Stimulated activated CD4-positive, alpha-beta T cell treated with anti-CD3 and anti-CD28 coated beads, TNF-alpha, amount 100 ng/mL, for 1 hour (primary cell): ENCODE measurements at regions not wholly inside any gene's neighbourhood (a gene's known extent, or its start where the extent isn't known, plus 50 kb on each side); places are given as distances from the start of the nearest gene placed in this dataset.

Experiments used
- DNase-seq, 3 donors: peaks; one replicate each; pipeline ENCODE4 v3.0.0-alpha.2; 2020; ENCODE audit warnings: low read depth in 3 of 3, low spot score in 1 of 3

DNA sequence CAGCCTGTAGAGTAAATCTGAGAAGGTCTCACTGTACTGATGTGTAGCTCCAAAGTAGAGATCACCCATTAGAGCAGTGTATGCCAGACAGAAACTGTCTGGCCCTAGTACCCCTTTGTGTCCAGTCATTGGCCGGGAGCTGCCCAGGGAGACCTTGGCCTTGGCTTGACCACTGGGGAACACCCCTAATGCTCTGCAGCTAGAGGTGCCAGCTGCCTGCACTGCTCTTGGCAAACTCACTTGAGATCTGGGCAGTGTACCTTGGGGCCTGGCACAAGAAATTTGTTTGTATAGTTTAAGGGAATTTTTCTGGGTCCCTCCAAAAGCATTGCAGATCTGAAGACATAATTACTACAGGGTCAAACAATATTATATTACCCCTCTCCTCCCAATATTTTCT is 78.7 kb upstream of the MPHOSPH6 start:
- no peak for DNase-seq

DNA sequence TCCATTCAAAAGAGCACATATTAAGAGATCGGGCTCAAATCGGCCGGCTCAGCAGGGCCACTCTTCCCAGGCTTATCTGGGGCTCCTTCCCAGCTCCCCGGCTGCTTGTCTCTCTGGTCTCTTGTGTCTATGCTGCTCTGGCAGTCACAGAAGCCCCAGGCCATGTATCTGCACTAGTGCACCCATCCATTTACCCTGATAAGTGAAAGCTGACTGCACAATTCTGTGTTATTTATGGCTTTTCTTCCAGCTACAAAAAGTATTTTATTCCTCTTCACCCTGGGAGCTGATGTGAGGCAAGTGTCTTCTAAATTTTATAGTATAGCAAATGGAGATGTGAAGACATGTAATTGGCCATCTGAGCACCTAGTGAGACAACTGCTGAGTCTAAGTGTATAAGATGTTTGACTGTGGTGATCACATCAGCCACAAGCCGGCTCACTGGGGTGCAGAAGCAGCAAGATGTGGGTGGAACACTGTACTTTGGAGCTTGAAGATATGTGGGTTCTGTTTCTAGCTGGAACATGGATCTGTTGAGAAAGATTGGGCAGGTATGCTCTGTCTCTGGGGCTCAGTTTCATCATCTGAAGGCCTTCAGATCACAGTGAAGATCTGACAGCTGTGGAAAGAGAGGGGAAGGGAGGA is 78.1 kb upstream of the MPHOSPH6 start:
- no peak for DNase-seq

DNA sequence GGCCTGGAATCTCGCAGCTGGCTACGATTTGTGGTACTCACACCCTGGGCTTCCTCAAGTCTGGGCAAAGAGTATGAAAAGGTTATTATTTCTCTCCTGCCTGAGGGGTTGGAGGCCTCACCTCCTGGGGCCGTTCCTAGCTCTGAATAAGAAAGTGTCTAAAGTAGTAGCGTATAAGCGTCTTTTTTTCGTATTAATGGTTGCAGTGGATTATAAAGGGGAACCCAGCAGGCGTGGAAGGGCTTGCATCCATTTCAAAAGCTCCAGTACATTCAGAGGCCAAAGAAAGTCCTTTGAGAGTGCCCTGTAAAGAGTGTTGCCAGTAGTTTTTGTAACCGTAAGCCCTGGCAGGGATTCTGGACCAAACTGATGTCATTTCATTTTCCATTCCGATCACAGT is 72.2 kb upstream of the MPHOSPH6 start:
- no peak for DNase-seq

DNA sequence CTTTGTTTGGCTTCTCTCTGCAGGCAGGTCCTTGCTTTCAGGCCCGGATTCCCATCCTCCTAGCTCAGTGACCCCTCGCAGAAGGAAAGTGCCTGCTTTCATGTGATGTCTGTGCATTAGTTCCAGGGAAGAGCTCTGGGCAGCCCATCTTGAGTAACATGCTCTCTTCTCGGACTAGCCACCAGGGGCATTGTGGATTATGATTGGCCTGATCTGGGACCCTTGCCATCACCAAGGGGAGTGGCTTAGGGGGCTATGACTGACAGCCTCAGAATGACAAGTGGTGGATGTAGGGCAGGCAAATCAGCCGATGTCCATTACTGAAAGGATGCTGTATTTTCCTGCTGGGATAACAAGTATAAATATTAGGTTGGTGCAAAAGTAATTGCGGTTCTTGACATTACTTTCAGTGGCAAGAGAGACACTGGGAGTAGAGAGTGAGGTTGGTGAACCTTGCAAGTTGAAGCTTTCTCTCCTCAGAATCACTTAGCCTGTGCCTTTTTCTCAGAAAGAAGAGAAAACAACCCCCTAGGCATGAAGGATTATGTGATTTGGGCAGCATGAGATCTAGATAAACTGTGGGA is 71.5 kb upstream of the MPHOSPH6 start:
- no peak for DNase-seq

DNA sequence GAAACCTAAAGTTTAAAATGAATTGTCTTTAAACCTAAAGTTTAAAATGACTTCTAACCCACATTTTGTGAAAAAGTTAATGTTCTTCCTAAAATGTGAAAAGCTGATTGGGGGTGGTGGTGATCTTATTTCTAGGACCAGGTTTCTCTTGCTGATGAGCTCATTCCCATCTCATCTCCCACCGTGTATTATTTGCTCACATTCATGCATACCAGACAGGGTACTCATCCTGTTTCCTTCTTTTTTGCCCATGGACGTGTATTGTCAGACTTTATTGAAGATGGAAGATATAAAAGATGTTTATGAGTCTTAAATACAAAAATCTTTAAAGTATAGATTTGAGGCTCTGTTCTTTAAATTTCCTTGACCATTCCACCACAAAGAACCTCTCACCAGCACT is 70.1 kb upstream of the MPHOSPH6 start:
- no peak for DNase-seq

DNA sequence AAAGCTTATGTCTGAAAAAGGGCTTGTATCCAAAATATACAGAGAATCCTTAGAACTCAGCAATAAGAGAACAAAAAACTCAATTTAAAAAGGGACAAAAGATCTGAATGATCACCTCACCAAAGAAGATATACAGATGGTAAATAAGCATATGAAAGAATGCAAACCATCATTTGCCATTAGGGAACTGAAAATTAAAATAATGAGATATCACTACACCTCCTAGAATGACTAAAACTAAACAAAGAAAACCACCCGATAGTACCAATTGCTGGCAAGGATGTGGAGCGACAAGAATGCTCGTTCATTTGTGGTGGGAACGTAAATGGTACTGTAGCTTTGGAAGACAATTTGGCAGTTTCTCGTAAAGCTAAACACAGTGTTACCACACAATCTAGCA is 66.9 kb upstream of the MPHOSPH6 start:
- DNase-seq = no peak

DNA sequence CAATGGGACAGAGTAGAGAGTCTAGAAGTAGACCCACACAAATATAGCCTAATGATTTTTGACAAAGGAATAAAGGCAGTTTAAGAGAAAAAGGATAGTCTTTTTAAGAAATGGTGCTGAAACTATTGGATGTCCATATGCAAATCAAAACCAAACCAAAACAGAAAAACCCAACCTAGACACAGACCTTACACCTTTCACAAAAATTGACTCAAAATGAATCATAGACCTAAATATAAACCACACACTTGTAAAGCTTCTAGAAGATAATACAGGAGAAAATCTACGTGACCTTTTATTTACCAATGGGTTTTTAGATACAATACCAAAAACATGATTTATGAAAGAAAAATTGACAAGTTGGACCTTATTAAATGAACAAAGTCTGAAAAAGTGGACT is 66.4 kb upstream of the MPHOSPH6 start:
- no peak for DNase-seq

DNA sequence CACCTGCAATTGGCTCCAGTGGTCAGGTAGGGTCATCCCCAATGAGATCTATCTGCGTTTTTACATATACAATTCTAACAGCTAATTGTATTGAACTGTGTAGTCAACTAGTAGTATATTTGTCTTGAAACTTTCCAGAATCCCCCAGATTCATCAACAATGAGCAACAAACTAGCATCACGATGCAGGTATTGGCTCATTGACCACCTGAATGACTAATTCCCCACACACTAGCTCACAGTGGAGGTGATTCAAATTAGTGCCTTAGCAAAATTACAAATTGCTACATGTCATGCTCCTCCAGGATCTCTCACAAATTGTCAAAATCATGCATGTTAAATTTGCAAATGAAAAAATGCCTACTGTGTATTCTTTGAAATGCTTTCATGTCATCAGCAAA is 62.8 kb upstream of the MPHOSPH6 start:
- no peak for DNase-seq

DNA sequence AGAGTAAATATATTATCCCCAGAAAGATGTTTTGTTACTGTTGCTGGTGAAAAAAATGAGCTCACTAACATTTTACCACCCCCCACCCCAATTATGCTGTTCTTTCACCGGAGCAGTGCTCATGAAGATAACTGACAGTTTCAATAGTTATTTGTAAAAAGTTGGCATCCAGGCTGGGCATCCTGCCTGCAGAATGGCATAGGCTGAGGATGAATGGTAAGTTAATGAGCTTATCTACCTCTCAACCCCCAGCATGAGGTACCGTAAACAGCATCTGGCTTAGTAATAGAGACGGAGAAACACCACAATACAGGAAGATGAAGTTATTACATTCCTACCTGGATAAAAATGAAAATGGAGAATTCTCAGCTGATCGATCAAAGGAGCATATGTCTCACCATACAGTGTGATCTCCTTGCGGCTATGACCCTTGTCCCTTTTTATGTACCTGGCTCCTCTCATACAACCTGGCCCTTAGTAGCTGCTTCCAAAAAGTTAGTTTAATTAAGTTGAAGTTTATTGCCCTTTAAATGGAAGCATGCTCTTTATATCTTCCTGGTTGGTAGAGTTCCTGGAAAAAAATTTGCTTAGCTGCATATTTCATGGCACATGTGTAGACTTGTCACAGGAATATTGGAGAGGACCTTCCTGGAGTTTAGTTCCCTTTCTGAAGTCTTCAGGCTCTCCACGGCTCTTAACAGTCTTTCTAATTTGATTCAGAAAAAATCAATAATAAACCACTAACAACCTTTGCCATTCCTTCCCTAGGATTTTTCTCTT is 61.2 kb upstream of the MPHOSPH6 start:
- DNase-seq = no peak

DNA sequence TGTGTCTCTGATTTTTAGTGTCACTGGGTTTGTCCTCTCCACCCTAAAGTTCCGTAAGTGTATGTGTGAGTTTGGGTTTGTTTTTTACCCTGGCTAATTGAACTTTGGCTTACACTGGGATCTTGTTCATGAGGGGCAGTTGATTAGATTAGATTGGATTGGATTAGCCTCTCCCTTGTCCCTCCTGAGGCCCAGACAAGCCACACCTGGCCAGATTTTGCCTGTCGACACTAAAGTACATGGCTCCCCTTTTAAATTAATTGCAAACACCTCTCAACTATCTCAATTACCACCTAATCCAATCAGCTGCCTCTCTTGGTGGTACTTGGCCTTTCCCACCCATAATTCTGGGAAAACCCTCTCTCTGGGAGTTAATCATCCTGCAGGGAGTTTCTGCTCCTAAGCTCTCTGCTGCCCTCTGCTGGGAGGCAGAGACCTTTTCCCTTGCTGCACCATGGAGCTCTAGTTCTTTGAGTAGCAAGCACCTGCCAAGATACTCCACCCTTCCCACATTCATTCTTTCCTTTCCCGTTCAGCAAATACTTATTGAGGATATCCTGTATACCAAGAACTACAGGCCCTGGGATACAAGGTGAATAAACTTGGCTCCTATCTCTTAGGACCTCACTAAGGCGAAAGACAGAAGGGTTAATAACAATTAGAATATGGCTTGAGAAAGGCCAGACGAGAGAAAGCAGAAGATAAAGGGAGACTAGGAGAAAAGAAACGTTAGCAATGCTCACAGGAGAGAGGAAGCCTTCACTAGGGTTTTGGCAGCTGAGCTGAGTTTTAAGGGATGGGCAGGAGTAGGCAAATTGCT is 60.0 kb upstream of the MPHOSPH6 start:
- DNase-seq = peak; percentile 11 to 49 (median 34)

DNA sequence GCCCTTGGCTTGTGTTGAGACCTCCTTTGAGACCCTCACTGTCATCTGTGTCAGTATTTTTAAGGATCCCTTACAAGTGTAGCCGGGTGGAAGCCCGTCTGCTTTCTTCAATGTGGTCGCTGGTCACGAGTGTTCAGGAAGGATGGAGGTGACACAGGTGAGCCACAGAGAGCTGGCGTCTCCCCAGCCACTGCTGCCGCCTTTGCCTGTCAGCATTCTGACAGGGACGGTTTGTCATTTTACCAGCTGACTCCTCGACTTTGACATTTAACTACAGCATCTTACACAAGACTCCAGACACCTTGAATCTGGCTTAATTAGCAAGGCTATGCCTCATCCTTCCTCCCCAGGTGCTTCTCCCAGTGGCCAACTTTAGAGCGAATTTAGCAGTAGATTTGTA is 56.3 kb upstream of the MPHOSPH6 start:
- no peak for DNase-seq

DNA sequence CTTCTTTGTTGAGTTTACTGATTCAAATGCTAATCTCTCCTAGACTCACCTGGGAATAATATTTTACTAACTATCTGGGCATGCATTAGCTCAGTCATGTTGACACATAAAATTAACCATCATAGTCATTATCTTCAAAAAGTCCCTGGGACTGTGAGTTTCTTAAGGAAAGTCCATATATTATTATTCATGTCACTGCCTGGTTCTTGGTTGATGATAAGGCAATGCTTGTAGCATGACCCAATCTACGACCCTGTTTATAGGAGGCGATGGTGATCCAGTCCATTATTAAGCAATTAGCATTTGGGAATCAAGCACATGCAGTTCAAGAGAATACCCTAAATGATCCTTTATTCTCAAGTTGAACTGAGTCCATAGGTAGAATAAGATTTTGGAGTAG is 54.8 kb upstream of the MPHOSPH6 start:
- DNase-seq = no peak

DNA sequence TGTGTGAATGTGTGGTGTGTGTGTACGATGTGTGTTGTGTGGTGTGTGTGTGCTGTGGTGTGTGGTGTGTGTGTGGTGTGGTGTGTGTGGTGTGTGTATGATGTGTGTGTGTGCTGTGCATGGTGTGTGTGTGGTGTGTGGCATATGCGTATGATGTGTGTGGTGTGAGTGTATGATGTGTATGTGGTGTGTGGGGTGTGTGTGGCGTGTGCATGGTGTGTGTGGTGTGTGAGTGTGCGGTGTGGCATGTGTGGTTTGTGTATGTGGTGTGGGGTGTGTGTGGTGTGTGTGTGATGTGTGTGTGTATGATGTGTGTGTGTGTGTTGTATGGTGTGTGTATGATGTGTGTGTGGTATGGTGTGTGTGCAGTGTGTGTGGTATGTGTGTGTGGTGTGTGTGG is 50.5 kb upstream of the MPHOSPH6 start:
- DNase-seq = no peak
